K562 (cell line): ENCODE measurements at regions not wholly inside any gene's neighbourhood (a gene's known extent, or its start where the extent isn't known, plus 50 kb on each side); places are given as distances from the start of the nearest gene placed in this dataset.

Experiments used
- ATAC-seq: fragments of 200-7000 bp; cut with Tn5 transposase; 3 replicates; pipeline ENCODE4 v1.9.1; 2020; ENCODE audit warnings: moderate library complexity
- BruUV-seq: library from RNA; stranded (reverse); fragments of 400-500 nt; replicated peaks from 2 replicates; lab custom pipeline; 2021; lab: Mats Ljungman, UMichigan
- CTCF ChIA-PET: fragments of 300-600 bp; formaldehyde crosslinking; extraction: SDS; loops from one replicate; lab custom pipeline; 2021; ENCODE audit warnings: low intra/inter-chr PET ratio; lab: Yijun Ruan, JAX
- POLR2A ChIA-PET: fragments of 300-600, 350-650 bp; sonication (Branson Sonifier 250); formaldehyde crosslinking; extraction: SDS; loops from one replicate; lab custom pipeline; 2021; ENCODE audit warnings: antibody characterized with exemption, inconsistent platforms; lab: Yijun Ruan, JAX
- DNase-seq, 4 experiments: peaks; one replicate each; pipeline versions ENCODE4 v3.0.0 to v3.0.0-alpha.2; 2011 to 2018; ENCODE audit warnings: low spot score in 3 of 4, mixed read lengths in 3 of 4; ENCODE audit errors: extremely low read depth in 1 of 4
- FAIRE-seq: peaks from 2 replicates; lab custom pipeline; 2011; peaks lifted over from hg19 to GRCh38; lab: Jason Lieb, UNC
- H2AFZ ChIP-seq: 2 replicates; pipeline ENCODE4 v1.6.0; 2011; ENCODE audit warnings: low read depth, low read length, control low read depth, inconsistent platforms
- H3K27ac ChIP-seq: fragments of 200-600 bp; 3 replicates; pipeline ENCODE4 v1.8.0; 2011; ENCODE audit warnings: low read depth, mild to moderate bottlenecking, control low read depth, inconsistent platforms, low read length, moderate library complexity, mixed read lengths; ENCODE audit errors: extremely low read depth
- H3K27me3 ChIP-seq, 2 experiments: fragments of 300-600 bp in 1 of 2; 2 replicates in 1 of 2; 3 replicates in 1 of 2; pipeline versions ENCODE4 v1.6.0 to v1.8.0; 2011; ENCODE audit warnings: inconsistent platforms in 2 of 2, low read length in 2 of 2, mild to moderate bottlenecking in 1 of 2, mixed read lengths in 1 of 2, moderate library complexity in 1 of 2; ENCODE audit not compliant: control insufficient read depth in 2 of 2, insufficient read depth in 2 of 2
- H3K36me3 ChIP-seq: fragments of 300-600 bp; 3 replicates; pipeline ENCODE4 v1.8.0; 2011; ENCODE audit warnings: mild to moderate bottlenecking, low read length, inconsistent platforms; ENCODE audit not compliant: control insufficient read depth, insufficient read depth
- H3K4me1 ChIP-seq, 2 experiments: fragments of 200-600 bp in 1 of 2; replicated peaks in 1 of 2; 2 replicates in 1 of 2; 3 replicates in 1 of 2; pipeline versions ENCODE4 v1.5.1 to v1.8.0; 2011; ENCODE audit warnings: inconsistent platforms in 2 of 2, low read length in 2 of 2, mild to moderate bottlenecking in 1 of 2, mixed read lengths in 1 of 2, moderate library complexity in 1 of 2; ENCODE audit not compliant: control insufficient read depth in 2 of 2, insufficient read depth in 2 of 2
- H3K4me2 ChIP-seq: 2 replicates; pipeline ENCODE4 v1.6.1; 2011; ENCODE audit warnings: low read length, control low read depth, inconsistent platforms, mixed read lengths; ENCODE audit not compliant: insufficient read depth
- H3K4me3 ChIP-seq: fragments of 200-600 bp; sonication (generic), shearing (Covaris generic); 2 replicates; pipeline ENCODE4 v1.5.1; 2016; ENCODE audit warnings: control low read depth, inconsistent platforms
- H3K79me2 ChIP-seq: fragments of 200-600 bp; 3 replicates; pipeline ENCODE4 v1.8.0; 2011; ENCODE audit warnings: low read length, inconsistent platforms; ENCODE audit not compliant: control insufficient read depth, insufficient read depth
- H3K9ac ChIP-seq, 2 experiments: 2 replicates each; pipeline versions ENCODE4 v1.6.0 to v1.6.1; 2011; ENCODE audit warnings: low read depth in 2 of 2, low read length in 2 of 2, control low read depth in 1 of 2, inconsistent platforms in 1 of 2, mild to moderate bottlenecking in 1 of 2, mixed read lengths in 1 of 2; ENCODE audit not compliant: insufficient read depth in 1 of 2
- H3K9me1 ChIP-seq: one replicate; pipeline ENCODE4 v1.6.0; 2011; ENCODE audit warnings: inconsistent platforms, mild to moderate bottlenecking, low read length, moderate library complexity; ENCODE audit not compliant: control insufficient read depth, insufficient read depth
- H3K9me3 ChIP-seq: replicated peaks from 2 replicates; pipeline ENCODE4 v1.5.1; 2011; ENCODE audit warnings: low read depth, low read length, inconsistent platforms; ENCODE audit not compliant: control insufficient read depth, insufficient read depth
- H4K20me1 ChIP-seq: replicated peaks from 2 replicates; pipeline ENCODE4 v1.6.1; 2011; ENCODE audit warnings: low read length, inconsistent platforms, mixed read lengths; ENCODE audit not compliant: control insufficient read depth, insufficient read depth
- FOSL1 ChIP-seq: fragments of 200-800 bp; sonication (Bioruptor generic); conservative IDR thresholded peaks from 2 replicates; pipeline ENCODE4 v1.6.1; 2016; ENCODE audit warnings: missing genetic modification characterization, missing compliant biosample characterization
- NR1H2 ChIP-seq: sonication (generic); formaldehyde crosslinking; IDR thresholded peaks from 2 replicates; pipeline ENCODE4 v1.4.0; 2020; ENCODE audit warnings: mild to moderate bottlenecking, missing genetic modification reagents
- TAF9B ChIP-seq: fragments of 450-650 bp; IDR thresholded peaks from 2 replicates; pipeline ENCODE4 v1.6.1; 2018; ENCODE audit warnings: mild to moderate bottlenecking; ENCODE audit not compliant: partially characterized antibody
- WGBS: fragments of 100-300 bp; shearing (Covaris generic); methylation state at CpG from one replicate; pipeline ENCODE4 v1.1.6; 2016; ENCODE audit warnings: low coverage, mixed read lengths; ENCODE audit not compliant: insufficient coverage; ENCODE audit errors: missing lambda C conversion rate; 5-methylcytosine and 5-hydroxymethylcytosine counted together
- in situ Hi-C: fragments of 300-500 bp; cut with MboI; formaldehyde crosslinking; loops from 4 replicates; pipeline ENCODE4 v1.15.0; 2018; ENCODE audit warnings: inconsistent platforms, mixed read lengths
- intact Hi-C: fragments of 100-400 bp; cut with micrococcal nuclease; formaldehyde crosslinking; loops from 2 replicates; pipeline ENCODE4 v1.14.2; 2022
- TF ChIP-seq, protein P1 (sequence below): sonication (generic); formaldehyde crosslinking; IDR thresholded peaks from 2 replicates; pipeline ENCODE4 v1.8.0; 2022; ENCODE audit warnings: missing genetic modification reagents, mild to moderate bottlenecking, moderate library complexity, borderline replicate concordance

DNA sequence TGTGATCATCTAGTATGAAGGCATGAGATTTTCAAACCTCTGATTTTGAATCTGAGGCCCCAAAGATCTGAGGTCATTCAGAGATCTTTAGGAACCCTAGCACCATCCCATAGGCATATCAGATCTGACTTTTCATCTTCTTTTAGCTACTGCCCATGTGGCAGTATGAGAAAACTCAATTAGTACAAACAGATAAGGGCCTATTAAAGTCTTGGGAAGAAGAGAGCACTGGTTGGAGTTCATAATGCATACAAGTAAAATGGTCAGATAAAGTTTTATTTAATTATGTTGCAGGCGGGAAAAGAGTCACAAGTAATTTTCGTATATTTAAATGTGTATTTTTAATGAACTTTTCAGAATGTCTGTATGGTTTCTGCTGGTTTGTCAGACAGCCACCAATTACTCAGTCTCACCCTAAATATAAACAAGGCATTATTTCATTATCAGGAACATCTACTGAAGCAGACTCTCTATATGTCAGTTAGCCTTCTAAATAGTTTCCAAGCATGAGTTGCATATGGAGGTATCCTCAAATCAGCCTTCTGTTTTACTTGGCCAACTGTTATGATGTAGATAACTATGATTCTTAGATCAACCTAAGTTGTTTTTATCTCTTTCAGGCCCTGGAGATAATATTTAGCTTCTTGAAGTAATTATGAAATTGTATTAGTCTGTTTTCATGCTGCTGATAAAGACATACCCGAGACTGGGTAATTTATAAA, 340.3 kb upstream of the TBC1D5 start:
- Histone ChIP-seq H3K4me3 (no peak overlapping the region), H3K27ac (no peak overlapping the region), H3K9me3 (no peaks in the 10 kb centered on the region), H3K9me1 (no peaks in the 10 kb centered on the region), H3K4me1 (peaks cover 0 to 12% of the 10 kb centered on the region in 2 experiments; a peak in 2 of 5 replicates), H3K4me2 (no peak overlapping the region), H4K20me1 (no peaks in the 10 kb centered on the region), H3K79me2 (no peaks in the 10 kb centered on the region), H3K36me3 (no peaks in the 10 kb centered on the region), H3K9ac (no peak overlapping the region), H2AFZ (no peak overlapping the region), H3K27me3 (0 out of 5 replicates have a peak, but pooled peaks cover 0 to 7% of the 10 kb centered on the region in 2 experiments)
- no peak for DNase-seq
- WGBS: 8% methylated on average over 3 of the region's 3 CpGs
- ChIA-PET POLR2A (interaction anchor here (0.8 kb wide), 1 partner anchor 19 kb away, joined by 3 read pairs; no protein-coding TSS in a partner anchor), CTCF (no interaction called here)
- no TSS peak for BruUV-seq
- FAIRE-seq: no peak
- in situ Hi-C loops: no loop called here
- intact Hi-C loops: no loop called here
- TF ChIP-seq TAF9B (no peak), NR1H2 (CRISPR knock-in tag) (no peak)
- TF ChIP-seq, protein P1, sequence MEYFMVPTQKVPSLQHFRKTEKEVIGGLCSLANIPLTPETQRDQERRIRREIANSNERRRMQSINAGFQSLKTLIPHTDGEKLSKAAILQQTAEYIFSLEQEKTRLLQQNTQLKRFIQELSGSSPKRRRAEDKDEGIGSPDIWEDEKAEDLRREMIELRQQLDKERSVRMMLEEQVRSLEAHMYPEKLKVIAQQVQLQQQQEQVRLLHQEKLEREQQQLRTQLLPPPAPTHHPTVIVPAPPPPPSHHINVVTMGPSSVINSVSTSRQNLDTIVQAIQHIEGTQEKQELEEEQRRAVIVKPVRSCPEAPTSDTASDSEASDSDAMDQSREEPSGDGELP: no peak
- no peak for ATAC-seq

DNA sequence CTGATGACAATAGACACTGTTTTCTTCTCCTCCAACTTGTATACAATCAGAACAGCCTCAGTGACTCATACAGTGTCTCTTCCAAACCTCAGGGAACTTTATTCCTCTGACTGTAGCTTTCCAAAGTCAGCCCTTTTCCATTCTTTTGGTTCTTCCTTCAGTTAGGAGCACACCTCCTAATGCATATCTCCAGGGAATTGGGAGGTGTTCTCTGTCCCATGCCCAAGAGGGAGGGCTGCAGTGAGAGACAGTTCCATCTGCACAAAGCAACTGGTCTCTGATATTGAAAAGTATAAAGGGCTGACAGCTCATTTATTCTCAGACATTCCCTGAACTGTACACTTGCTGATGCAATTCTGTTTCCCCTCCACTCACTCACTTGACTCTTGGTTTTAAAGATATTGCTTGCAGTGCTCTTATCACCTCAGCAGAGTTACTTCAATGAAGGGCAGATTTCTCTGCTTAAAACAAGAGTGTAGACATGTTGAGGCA, 337.8 kb upstream of the TBC1D5 start:
- Histone ChIP-seq H3K9me3 (no peaks in the 10 kb centered on the region), H3K79me2 (no peaks in the 10 kb centered on the region), H4K20me1 (no peaks in the 10 kb centered on the region), H3K4me2 (no peak overlapping the region; the same call in 1 of the 2 replicates), H3K9ac (no peak overlapping the region), H3K4me3 (no peak overlapping the region), H3K9me1 (no peaks in the 10 kb centered on the region), H2AFZ (no peak overlapping the region), H3K4me1 (peaks cover 0 to 12% of the 10 kb centered on the region in 2 experiments; a peak in 2 of 5 replicates), H3K36me3 (no peaks in the 10 kb centered on the region), H3K27ac (no peak overlapping the region), H3K27me3 (no peaks in the 10 kb centered on the region)
- no peak for FAIRE-seq
- peak; percentile 89 for ATAC-seq
- peak in 1 of 4 experiments; percentile 14 for DNase-seq
- ChIA-PET POLR2A (interaction anchor here (0.6 kb wide), 1 partner anchor 52 kb away, joined by 3 read pairs; no protein-coding TSS in a partner anchor), CTCF (no interaction called here)
- no TSS peak for BruUV-seq
- intact Hi-C loops: no loop called here
- in situ Hi-C loops: no loop called here
- peak; percentile 20 for TF ChIP-seq FOSL1
